HFF-Myc (cell line): ENCODE measurements at regions not wholly inside any gene's neighbourhood (a gene's known extent, or its start where the extent isn't known, plus 50 kb on each side); places are given as distances from the start of the nearest gene placed in this dataset.
A peak's percentile ranks its signal among the peaks of the same experiment; 100 is the strongest.

Source experiments
- DNase-seq: peaks from one replicate; pipeline ENCODE4 v3.0.0-alpha.2; 2011; ENCODE audit warnings: low read depth; ENCODE audit errors: extremely low read depth
- H3K4me3 ChIP-seq: replicated peaks from 2 replicates; pipeline ENCODE4 v1.5.1; 2011; ENCODE audit warnings: low read depth, mild to moderate bottlenecking, control low read depth, low read length
- TF ChIP-seq, protein P1 (sequence below): IDR thresholded peaks from 2 replicates; pipeline ENCODE4 v1.5.1; 2012; ENCODE audit warnings: mild to moderate bottlenecking, low read depth, low read length, control low read depth; ENCODE audit errors: missing control alignments

DNA sequence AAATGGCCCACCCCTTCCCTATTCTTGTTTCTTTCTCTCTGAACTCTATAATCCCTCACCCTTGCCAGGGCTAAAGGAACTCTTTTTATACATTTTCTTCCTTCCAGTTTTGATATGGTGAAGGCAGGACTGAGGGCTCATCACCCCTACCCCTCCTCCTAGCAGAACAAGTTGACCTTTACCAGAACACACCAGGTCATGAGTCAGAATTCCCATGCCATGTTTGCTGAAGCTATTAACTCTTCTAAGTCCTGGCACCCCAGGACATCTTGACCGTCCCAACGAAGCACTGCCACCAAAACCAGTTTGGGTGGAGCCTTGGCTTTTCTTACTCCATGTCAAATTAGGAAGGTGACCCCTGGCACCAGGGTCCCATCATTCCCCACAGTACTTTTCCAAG, 57.5 kb upstream of the DYNLT3 start:
- TF ChIP-seq, protein P1, sequence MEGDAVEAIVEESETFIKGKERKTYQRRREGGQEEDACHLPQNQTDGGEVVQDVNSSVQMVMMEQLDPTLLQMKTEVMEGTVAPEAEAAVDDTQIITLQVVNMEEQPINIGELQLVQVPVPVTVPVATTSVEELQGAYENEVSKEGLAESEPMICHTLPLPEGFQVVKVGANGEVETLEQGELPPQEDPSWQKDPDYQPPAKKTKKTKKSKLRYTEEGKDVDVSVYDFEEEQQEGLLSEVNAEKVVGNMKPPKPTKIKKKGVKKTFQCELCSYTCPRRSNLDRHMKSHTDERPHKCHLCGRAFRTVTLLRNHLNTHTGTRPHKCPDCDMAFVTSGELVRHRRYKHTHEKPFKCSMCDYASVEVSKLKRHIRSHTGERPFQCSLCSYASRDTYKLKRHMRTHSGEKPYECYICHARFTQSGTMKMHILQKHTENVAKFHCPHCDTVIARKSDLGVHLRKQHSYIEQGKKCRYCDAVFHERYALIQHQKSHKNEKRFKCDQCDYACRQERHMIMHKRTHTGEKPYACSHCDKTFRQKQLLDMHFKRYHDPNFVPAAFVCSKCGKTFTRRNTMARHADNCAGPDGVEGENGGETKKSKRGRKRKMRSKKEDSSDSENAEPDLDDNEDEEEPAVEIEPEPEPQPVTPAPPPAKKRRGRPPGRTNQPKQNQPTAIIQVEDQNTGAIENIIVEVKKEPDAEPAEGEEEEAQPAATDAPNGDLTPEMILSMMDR = no peak
- DNase-seq = no peak
- no peak overlapping the region for H3K4me3 ChIP-seq

DNA sequence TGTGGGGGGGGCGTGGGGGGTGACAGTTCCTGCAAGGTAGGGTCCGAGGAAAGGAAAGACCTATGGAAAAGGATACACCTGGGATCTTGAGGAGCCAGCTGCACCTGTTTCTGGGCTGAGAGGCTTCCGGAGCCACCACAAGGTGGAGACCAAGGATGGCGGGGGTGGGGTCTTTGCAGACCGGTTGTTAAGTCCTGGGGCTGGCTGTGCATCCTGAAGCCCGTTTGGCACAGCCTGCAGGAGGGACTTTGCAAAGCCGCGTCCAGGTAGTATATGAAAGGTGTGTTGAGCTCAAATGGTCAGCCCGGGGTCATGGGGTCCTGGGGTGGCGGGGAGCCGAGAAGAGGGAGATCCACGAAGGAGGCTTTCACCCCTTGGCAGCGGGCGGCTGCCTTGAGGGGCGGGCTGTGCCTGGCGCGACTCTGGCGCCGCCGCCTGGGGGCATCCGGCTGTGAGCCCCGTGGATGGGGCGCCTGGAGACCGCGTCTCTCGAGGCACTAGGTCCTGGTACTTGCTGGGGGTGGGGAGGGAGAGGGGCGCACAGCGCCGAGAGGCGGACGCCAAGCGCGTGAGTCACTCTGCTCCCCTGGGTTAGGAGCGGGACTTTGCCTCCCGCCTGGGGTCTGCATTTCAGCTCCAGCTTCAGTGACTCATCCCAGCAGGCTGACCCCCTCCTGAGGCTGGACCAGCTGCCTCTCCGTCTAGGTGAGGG, 58.2 kb upstream of the DYNLT3 start:
- no peak for DNase-seq
- H3K4me3 ChIP-seq = peak overlapping the region; percentile 32

GRCh38 chrX:37906357-37906756, 59.0 kb upstream of the DYNLT3 start:
- TF ChIP-seq, protein P1 = no peak
- peak overlapping the region; percentile 32 for H3K4me3 ChIP-seq
- DNase-seq = no peak

More for the DNA sequence above, 58.2 kb upstream of the DYNLT3 start:
- TF ChIP-seq, protein P1 = peak; percentile 19

DNA sequence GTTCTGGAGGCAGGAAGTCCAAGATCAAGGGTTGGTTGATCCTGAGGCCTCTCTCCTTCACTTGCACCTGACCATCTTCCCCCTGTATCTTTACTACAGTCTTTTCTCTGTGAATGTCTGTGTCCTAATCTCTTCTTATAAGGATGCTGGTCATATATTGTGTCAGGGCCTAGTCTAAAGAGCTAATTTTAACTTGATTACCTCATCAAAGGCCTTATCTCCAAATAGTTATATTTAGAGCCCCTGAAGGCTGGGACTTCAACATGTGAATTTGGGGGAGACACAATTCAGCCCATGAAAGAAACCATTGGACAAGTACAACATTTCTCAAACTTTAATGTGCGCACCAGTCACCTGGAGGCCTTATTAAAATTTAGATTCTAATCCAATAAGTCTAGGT, 62.8 kb upstream of the DYNLT3 start:
- no peak overlapping the region for H3K4me3 ChIP-seq
- no peak for DNase-seq
- TF ChIP-seq, protein P1 = no peak

- no peak overlapping the region for H3K4me3 ChIP-seq
- TF ChIP-seq, protein P1 = no peak
- DNase-seq = peak; percentile 17
Observed at GRCh38 chrX:37912304-37912703, 64.9 kb upstream of the DYNLT3 start.

DNA sequence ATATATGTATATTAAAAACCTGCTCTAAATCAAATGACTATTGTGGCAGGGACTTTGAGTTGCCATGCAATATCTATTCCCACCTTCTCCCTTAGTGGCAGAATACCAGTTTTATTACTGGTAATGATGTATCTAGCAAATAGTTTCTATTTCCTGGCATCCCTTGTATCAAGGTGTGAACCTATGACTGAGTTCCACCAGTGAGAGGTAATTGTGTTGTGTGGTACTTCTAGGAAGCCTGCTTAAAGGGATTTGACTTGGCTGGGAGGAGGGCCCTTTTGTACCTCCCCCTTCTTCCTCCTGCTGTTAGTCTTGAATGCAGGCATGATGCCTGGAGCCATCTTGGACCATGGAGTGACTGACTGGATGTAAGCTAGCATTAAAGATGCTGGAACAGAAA, 65.4 kb upstream of the DYNLT3 start:
- TF ChIP-seq, protein P1 = no peak
- no peak overlapping the region for H3K4me3 ChIP-seq
- DNase-seq = no peak

GRCh38 chrX:37918168-37918567, 70.8 kb upstream of the DYNLT3 start:
- DNase-seq = no peak
- H3K4me3 ChIP-seq = no peak overlapping the region
- TF ChIP-seq, protein P1 = no peak
